HG03139 (cell line): ENCODE measurements at regions not wholly inside any gene's neighbourhood (a gene's known extent, or its start where the extent isn't known, plus 50 kb on each side); places are given as distances from the start of the nearest gene placed in this dataset.
"Not testable (repeated sequence)": the region's sequence is repeated elsewhere in the genome, so short reads cannot be mapped to it uniquely, and the experiment has no call there.

Experiments
- ATAC-seq: cut with Tn5 transposase; IDR thresholded peaks from one replicate; pipeline ENCODE4 v1.9.1; 2021; ENCODE audit not compliant: unreplicated experiment

DNA sequence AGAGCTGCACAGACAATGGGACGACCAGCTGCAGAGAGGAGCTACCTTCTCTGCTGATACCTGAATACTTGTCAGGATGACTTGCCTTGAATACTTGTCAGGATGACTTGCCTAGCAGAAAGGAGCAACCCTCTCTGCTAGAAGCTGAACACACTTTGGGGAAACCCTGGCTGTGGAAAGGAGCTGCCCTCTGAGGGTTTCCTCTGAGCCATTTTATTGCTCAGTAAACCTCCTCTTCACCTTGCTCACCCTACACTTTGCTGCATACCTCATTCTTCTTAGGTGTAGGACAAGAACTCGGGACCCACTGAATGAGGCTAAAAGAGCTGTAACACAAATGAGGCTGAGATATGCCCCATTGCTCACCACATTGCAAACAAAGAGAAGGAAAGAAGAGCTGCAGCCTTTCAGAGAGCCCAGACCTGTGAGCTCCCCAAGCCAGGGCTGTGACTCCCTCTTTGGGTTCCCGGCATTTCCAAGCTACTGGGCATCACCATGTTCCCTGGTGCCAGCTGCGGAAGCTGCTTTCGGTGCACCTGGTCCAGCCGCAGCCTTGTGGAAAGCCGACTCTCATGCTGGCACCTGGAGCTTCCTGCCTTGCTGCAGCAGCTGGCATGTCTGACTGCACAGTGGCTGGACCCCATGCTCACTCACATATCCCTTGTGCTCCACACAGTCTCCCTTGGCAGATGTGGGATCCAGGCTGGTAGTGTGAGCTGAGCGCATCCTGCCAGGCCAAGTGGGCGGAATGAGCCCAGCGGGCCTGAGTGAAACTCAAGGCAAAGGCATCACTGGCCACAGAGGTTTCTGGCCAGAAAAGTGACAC is 106.7 kb upstream of the AHI1 start:
- ATAC-seq = no peak

DNA sequence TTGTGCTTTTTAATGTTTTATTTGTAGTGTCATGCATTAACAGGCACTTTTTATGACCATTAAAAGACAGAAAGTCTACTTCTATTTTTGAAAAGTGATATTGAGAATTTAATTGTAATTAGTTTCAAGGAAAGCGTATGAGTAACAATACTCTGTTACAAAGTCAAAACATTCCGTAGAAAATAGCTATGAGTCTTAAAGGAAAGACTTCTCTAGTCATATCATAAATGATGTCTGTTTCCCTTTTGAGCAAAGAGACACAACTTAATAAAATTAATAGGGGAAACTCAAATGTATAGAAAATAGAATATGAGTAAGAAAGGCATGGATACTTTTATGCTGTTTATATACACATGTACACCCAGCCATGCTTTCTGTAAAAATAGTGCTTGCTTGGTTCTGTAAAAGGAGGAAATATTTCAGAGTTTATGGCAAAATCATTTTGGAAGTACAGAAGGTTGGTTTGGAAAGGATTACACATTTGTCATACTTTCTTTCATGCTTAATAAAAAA is 107.8 kb upstream of the AHI1 start:
- no peak for ATAC-seq

DNA sequence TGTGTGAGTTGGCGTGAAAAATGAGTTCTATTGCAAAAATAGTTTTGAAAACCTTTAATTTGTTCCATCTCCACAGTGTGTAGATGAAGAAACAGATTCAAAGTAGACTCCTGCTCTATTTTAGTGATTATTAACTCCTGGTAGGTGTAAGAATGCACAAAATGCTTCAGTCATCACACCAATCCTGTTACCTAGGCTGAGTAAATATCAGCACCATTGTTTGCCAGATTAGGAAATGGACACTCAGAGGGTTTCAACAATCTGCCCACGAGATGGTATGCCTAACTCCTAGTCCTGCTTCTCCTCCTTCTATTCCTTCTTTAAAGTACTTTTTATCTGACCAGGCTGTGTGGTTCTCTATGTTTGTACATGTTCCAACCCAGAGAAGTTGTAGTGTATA is 108.9 kb upstream of the AHI1 start:
- ATAC-seq = no peak

DNA sequence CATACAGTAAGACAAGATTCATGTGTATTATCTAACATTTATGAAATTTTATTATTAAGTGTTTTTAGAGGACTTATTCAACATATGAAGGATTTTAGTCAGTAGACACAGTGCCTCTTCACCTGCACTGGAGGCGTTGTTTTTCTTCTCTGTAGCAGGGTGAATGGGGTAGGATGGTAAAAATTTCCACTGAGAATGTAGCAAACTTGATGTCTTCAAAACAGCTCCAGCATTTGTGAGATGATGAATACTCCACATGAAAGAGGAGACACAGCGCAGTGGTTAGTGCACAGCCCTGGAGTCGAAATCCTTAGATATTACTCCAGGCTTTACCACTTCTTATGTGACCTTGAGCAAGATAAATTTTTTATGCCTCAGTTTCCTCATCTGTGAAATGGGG is 110.5 kb upstream of the AHI1 start:
- ATAC-seq = no peak

DNA sequence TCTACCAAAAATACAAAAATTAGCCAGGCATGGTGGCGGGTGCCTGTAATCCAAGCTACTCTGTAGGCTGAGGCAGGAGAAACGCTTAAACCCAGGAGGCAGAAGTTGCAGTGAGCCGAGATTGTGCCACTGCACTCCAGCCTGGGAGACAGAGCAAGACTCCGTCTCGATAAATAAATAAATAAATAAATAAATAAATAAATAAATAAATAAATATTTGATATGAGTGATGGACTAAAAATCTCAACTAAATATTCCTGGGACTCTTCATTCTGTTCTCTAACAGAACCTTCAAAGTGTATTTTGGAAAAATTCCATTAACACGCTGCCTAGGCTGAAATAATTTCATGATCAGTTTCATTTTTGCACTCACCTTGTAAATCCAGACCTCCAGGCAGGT is 112.7 kb upstream of the AHI1 start:
- not testable (repeated sequence) for ATAC-seq

DNA sequence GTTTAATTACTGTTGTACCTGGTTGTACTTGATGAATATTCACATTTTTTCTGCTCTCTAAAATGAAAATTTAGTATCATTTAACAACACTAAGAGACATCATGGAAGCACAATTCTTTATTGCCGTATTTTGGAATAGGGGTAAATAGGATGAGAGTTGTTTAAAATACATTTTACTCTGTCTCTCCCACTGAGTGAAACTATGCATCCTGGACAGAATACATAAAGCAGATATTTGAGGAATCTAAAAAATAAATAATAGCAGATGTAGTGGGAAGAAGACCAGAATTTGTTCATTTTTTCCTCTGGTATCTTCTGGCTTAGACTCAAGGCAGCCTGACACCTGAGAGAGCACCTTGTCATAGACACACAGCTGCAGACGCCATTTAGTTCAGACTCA is 119.1 kb upstream of the AHI1 start:
- ATAC-seq = no peak

DNA sequence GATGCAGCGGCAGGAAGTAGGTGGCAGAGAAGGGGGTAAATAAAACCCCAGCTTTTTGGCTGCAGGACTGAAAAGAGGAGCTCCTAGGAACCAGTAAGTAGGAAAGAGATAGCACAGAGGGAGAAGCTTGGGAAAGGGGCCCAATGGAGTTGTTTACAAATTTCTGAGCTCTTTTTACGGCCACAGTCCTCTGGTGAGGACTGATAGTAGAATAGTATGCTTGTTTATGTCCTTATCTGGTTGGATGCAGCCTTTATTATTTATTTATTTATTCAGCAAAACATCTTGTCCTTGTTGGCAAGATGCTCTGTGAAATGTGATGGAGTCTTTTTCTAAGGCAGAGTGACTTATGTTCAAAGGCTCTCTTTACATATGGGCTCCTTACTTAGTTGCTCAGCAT is 119.7 kb upstream of the AHI1 start:
- no peak for ATAC-seq

DNA sequence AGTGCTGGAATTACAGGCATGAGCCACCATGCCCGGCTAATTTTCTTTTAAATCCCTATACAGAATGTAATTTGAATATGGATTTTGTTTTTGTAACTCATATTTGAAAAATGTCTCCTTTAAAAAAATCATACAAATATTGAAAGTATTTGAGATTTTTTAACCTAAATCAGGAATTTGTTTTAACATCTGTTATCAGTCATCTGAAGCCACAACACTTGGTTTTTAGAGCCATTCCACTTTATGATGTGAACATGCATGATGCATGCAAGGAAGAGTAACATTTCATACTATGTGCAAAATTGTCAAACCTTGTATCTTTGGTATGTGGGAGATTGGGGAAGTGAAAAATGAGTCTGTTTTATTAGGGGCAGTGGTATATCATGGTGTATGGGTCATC is 124.5 kb upstream of the AHI1 start:
- no peak for ATAC-seq

DNA sequence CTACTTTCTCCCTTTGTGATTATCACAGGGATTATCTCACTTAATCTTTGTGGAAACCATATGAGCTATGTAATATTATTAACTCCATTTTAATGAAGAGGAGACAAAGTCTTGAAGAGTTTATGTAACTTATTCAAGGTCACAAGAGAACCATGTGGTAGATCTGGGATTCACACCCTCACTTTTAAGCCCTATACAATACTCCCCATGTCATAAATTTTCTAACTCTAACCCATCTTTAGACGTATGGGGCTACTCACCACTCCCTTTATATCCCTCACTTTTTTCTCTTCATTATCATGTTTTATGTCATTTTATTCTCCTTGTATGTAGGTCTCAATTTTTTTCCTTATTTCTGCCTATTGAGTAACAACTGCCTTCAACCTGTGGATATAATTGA is 126.4 kb upstream of the AHI1 start:
- no peak for ATAC-seq

DNA sequence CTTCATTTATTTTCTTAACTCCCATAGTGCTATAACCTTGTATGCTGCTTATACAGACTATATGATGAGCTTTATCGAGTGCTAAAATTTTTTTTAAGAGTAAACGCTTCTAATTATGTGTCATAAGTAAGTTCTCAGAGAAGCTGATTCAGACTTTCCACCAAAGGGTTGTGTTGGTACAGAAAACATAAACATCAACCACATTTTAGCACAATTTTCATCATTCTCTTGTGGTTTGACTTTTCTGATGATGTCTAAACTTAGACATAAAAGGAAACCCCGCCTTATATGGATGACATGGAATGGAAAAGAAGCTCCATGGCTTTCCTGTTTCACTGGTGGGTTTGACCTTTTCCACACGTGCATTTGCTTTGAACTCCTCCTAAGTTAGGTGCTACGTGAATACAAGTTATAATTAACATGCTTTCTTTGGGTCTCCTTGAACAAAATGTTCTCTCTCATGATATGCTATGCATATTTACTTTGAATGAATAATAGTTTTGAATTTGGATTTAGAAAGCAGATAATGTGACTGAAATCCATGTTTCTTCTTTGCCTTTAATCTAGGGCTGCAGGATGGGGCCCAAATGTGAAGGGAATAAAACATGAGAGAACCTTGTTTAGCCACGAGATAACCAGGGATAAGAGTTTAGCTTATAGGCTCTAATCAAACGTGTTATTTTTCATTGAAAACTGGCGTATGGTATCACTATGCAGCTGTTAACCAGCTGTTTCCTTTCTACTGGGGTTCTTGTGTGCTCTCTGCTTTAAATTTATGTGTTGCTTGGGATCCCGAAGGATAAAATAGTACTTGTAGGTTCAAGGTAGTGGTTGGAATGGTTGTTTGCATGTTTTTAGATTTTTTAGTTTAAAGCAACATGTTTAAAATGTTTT is 127.1 kb upstream of the AHI1 start:
- no peak for ATAC-seq

DNA sequence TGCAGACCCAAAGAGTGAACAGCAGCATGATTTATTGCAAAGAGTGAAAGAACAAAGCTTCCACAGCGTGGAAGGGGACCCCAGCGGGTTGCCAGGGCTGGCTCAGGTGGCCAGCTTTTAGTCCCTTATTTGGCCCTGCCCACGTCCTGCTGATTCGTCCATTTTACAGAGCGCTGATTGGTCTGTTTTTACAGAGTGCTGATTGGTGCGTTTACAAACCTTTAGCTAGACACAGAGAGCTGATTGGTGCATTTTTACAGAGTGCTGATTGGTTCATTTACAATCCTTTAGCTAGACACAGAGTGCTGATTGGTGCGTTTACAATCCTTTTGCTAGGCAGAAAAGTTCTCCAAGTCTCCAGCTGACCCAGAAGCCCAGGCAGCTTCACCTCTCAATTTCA is 128.5 kb upstream of the AHI1 start:
- not testable (repeated sequence) for ATAC-seq

DNA sequence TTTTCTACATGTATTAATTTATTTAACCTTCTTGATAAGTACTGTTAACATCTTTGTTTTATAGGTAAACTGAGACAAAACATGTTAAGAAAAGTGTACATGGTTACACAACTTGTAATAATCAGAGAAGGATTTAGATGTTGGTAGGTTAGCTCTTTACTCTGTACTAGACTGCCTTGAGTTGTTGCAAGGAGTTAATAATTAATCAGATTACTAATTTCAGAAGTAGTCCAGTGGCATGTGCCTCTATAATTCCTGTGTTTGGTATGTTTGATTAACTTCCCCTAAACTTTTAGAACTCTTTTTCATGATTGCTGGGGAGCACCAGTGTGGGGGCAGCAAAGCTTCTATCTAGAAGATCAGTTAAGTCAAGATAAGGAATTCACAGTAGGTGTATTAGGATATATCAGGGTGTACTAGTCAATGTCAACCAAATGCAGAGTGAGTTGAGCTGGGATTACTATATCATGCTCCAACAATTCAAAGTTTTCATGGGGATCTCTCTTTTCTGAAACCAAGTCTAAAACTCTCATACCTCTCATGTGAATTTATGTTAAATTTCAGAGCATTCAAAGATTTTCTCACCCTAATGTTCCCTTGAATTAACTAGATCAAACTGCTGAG is 129.7 kb upstream of the AHI1 start:
- ATAC-seq = peak; percentile 86

DNA sequence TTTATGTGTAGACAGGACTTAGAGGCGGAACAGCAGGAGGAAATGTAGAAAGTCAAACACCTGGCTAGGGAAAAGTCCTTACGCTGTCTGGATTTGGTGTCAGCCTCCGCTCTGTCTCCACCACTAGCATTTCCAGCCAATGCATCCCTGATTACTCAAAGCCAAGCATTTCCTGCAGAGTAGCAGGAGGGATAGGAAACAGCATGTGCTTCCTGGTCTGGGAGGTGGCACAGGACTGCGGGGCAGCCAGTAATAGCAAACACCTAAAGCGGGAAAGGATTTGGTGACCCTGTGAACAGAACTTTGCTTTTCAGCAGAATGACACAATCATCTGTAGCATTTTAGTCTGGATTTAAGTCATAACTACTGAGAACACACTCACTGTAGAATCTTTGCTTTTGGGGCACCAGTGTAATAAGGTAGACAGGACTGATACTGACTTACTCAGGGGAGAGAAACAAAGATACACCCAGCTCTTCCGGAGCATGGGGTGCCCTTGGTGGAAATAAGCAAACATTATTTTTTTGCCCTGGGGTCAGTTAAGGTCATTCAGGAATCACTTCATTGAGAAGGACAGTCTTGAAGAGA is 133.3 kb upstream of the AHI1 start:
- ATAC-seq = no peak

DNA sequence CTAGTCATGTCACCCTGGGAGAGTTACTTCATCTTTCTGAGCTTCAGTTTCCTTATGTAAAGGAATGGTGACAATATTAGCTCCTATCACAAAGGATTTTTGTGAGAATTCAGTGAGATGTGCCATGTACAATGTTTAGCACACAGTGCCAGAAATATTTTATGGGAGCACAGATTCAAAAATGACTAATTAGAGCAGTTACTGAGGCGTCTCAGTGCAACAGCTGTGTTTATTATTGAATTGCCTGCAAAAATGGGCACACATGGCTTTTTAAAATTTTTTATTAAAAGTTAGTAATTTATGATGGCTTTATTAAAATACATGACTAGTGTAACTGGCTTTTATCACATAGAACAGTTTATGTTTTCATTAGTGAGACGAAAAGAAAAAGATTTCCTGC is 134.3 kb upstream of the AHI1 start:
- no peak for ATAC-seq

DNA sequence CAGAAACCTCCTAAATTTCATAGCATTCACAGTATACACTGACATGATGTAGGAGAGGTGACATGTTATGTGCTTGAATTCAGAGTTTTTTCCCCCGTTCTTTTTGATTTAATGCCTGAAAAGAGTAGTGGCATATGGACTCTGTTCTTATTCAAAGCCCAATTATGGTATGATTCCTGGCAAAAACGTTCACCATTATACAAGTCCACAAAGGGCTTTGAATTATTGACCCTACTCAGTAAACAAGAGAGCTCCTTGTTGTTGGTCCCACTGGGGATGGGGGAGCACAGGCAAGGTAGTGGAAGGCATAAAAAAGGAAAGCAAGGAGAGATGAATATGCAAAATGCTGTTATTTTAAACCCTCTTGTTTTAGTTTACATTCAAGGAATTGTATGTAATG is 136.0 kb upstream of the AHI1 start:
- no peak for ATAC-seq

DNA sequence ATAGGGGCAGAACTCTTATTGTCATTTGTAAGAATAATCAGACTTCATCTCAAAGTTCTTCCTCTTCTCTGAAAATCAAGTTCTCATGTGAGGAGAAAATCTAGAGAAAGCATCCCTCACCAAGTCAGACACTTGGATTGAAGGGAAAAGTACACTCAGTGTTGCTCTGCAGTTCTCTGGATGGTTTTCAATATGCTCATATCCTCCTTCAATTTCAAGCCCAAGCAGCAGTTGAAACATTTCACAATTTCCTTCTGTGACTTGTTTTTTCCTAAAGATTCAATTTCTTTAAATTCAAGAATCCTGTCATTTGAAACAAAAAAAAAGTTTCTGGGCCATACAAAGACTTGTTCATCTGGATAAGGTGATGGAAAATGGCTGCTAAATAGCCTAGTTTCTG is 140.2 kb upstream of the AHI1 start:
- ATAC-seq = no peak

DNA sequence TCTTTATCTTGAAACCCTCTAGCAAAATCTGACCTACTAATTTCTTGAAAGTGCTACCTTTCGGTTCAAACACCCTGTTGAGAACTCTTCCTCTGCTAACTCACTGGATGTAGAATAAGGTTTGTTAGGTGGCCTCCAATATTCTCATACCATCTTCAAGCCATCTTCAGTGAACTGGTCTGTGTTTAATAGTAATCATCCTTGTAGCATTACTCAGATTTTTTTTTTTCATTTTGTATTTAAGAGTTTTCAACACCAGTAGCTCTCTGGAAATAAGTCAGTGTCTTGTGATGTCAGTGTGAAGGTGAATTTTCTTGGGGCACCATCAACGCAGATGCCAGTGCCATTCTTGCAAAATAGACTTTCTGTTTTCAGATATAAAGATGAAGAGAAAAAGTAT is 140.6 kb upstream of the AHI1 start:
- ATAC-seq = no peak

DNA sequence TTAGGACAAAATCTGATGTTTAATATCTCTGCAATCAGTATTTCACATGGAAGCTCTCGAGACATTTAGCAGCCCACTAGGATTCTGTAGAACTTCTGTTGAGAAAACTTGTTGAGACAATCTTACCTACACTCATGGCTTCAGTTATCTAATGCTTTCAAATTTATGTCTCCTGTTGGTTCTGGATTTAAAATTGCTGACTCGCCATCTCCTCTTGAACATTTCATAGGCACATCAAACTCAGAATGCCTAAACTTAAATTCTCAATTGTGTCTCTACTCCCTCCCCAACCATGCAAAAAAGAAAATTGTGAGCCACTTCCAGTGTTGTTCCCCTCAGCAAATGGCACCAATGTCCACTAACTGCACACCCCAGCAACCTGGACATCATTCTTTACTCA is 142.5 kb upstream of the AHI1 start:
- ATAC-seq = no peak

DNA sequence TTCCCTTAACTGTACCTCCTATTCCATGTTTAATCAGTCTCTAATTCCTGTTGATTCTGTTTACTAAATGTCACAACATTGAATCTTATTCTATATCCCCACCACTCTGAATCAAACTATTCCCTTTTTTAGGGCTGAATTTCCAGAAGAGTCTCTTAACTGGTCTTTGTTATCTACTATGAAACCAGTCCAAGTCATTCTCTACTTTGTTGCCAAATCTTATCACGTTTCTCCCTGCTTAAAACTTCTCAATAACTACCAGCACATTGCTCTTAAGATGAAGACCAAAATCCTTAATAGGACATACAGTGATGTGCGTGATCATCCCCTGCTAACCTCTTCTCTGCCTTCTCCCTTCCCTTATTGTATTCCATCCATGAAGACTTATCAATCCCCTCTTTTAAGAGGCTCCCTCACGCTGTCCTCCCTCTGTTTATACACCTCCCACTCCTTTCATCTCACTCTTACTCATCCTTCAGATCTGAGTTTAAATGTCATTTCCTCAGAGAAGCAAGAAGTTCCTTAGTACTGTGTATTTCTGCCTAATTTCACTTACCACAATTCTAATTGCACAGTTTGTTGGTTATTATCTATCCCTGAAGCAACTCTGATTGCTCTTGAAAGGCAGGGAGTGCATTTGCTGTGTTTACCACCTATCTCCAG is 143.0 kb upstream of the AHI1 start:
- ATAC-seq = no peak

DNA sequence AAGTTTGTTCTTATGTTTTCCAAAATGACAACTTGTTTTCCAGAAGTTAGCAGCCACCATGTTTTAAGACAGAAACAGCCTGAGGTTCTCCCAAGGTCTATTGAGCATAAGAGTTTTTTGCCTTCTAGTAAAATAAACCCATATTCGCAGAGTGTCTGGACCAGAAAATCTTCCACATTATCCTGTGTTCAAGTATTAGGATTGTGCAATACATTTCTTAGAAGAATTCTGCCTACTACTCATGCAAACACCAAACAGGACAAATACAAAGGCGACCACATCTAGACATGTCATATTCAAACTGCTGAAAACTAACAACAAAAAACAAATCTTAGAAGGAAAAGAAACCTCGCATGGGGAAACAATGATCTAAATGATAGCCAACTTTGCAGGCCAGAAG is 145.4 kb upstream of the AHI1 start:
- ATAC-seq = no peak

DNA sequence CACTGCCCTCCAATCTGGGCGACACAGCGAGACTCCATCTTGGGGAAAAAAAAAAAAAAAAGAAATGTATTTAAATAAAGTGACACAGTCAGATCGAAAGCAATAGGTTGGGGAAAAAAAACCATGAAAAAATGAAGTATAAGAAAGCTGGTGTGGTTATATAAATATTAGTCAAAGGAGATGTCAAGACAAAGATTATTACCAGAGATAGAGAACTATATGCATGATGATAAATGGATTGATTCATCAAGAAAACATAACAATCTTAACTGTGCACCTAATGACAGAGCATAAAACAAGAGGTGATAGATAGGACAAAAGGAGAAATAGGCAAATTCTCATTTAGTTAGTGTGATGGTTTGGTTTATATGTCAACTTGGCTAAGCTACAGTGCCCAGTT is 146.9 kb upstream of the AHI1 start:
- ATAC-seq = no peak
